ENCODE measurements at regions not wholly inside any gene's neighbourhood (a gene's known extent, or its start where the extent isn't known, plus 50 kb on each side); places are given as distances from the start of the nearest gene placed in this dataset.

DNA sequence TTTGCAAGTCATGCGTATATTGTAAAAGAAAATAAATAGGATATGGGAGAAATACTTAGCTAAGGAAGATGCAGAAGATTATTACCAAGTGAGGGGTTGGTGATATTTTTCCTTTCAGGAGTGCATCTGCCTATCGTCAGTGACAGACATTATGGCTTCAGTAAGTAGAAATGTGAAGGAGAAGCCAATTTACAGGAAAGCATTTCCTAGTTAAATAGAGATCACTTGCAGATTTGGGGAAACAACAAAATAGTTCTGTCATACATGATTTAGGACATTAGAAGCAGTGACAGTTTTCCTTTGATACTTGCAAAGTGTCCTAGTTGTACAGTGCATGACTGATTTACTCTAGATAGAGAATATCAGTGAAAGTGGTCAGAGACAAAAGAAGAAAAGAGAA is 747.8 kb upstream of the KLHL1 start:
- Histone ChIP-seq H3K9ac (ENCODE audit: low read length in 5 of 5) (no peak overlapping the region), H3K36me3 (ENCODE audit: control insufficient read depth in 5 of 5, insufficient read depth in 5 of 5, low read length in 5 of 5) (no peaks in the 10 kb centered on the region), H3K9me3 (ENCODE audit: control insufficient read depth in 5 of 5, low read length in 5 of 5) (peaks cover 0 to 7% (median 4%) of the 10 kb centered on the region in 5 donors), H3K27me3 (ENCODE audit: control insufficient read depth in 5 of 5, insufficient read depth in 4 of 5, low read length in 5 of 5) (no peaks in the 10 kb centered on the region), H3K4me3 (ENCODE audit: low read depth in 1 of 5, low read length in 5 of 5) (no peak overlapping the region), H3K27ac (ENCODE audit: low read depth, low read length) (no peak overlapping the region), H3K4me1 (ENCODE audit: control insufficient read depth in 5 of 5, insufficient read depth in 5 of 5, low read length in 5 of 5) (no peaks in the 10 kb centered on the region)

GRCh38 chr13:70849222-70849621 is 741.0 kb upstream of the KLHL1 start:
- no peaks in the 10 kb centered on the region for H3K36me3 ChIP-seq (ENCODE audit: control insufficient read depth in 5 of 5, insufficient read depth in 5 of 5, low read length in 5 of 5)
- H3K27ac ChIP-seq (ENCODE audit: low read depth, low read length), result no peak overlapping the region
- H3K4me3 ChIP-seq (ENCODE audit: low read depth in 1 of 5, low read length in 5 of 5), result no peak overlapping the region
- no peaks in the 10 kb centered on the region for H3K27me3 ChIP-seq (ENCODE audit: control insufficient read depth in 5 of 5, insufficient read depth in 4 of 5, low read length in 5 of 5)
- peaks cover 0 to 3% (median 0%) of the 10 kb centered on the region in 5 donors for H3K9me3 ChIP-seq (ENCODE audit: control insufficient read depth in 5 of 5, low read length in 5 of 5)
- H3K9ac ChIP-seq (ENCODE audit: low read length in 5 of 5), result no peak overlapping the region
- no peaks in the 10 kb centered on the region for H3K4me1 ChIP-seq (ENCODE audit: control insufficient read depth in 5 of 5, insufficient read depth in 5 of 5, low read length in 5 of 5)

DNA sequence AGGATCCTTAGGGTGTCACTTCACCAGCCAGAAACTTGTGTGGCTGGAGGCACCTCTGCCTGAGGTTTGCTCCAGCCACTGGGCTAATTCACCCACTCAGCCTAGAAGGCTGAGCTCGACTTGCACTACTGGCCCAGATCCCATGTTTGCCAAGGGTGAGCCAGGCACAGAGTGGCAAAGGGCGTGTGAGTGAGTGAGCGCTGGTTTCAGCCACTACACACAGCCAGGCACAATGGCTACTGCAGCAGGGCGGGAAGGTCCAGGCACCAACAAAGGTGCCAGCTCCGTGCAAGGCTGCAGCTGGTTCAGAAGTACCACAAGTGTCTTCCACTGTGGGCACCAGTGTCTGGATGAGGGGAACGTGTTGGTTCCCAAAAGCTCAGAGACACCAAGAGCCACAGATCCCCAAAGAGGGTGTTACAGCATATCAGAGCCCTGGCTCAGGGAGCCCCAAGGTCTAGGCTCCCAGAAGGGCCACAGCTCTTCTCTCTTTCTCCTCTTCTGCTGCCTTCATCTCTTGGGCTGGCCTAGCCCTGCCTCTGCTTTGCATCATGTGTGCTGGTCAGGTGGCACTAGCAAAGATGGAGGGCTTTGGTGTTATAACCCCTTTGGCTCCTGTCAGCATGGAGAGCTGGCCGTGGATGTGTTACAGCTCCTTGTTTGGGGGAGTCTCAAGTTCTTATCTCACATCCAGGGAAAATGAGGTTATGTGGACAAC is 736.3 kb upstream of the KLHL1 start:
- peaks cover 0 to 3% (median 0%) of the 10 kb centered on the region in 5 donors for H3K9me3 ChIP-seq (ENCODE audit: control insufficient read depth in 5 of 5, low read length in 5 of 5)
- no peak overlapping the region for H3K9ac ChIP-seq (ENCODE audit: low read length in 5 of 5)
- H3K27me3 ChIP-seq (ENCODE audit: control insufficient read depth in 5 of 5, insufficient read depth in 4 of 5, low read length in 5 of 5), result peaks cover 0 to 3% (median 0%) of the 10 kb centered on the region in 5 donors
- no peaks in the 10 kb centered on the region for H3K36me3 ChIP-seq (ENCODE audit: control insufficient read depth in 5 of 5, insufficient read depth in 5 of 5, low read length in 5 of 5)
- no peak overlapping the region for H3K4me3 ChIP-seq (ENCODE audit: low read depth in 1 of 5, low read length in 5 of 5)
- H3K27ac ChIP-seq (ENCODE audit: low read depth, low read length), result no peak overlapping the region
- H3K4me1 ChIP-seq (ENCODE audit: control insufficient read depth in 5 of 5, insufficient read depth in 5 of 5, low read length in 5 of 5), result no peaks in the 10 kb centered on the region

GRCh38 chr13:70842062-70842644 is 733.9 kb upstream of the KLHL1 start:
- H3K27ac ChIP-seq (ENCODE audit: low read depth, low read length), result no peak overlapping the region
- no peak overlapping the region for H3K4me3 ChIP-seq (ENCODE audit: low read depth in 1 of 5, low read length in 5 of 5)
- H3K9ac ChIP-seq (ENCODE audit: low read length in 5 of 5), result no peak overlapping the region
- H3K4me1 ChIP-seq (ENCODE audit: control insufficient read depth in 5 of 5, insufficient read depth in 5 of 5, low read length in 5 of 5), result no peaks in the 10 kb centered on the region
- H3K9me3 ChIP-seq (ENCODE audit: control insufficient read depth in 5 of 5, low read length in 5 of 5), result peaks cover 0 to 3% (median 0%) of the 10 kb centered on the region in 5 donors
- peaks cover 0 to 3% (median 0%) of the 10 kb centered on the region in 5 donors for H3K27me3 ChIP-seq (ENCODE audit: control insufficient read depth in 5 of 5, insufficient read depth in 4 of 5, low read length in 5 of 5)
- H3K36me3 ChIP-seq (ENCODE audit: control insufficient read depth in 5 of 5, insufficient read depth in 5 of 5, low read length in 5 of 5), result no peaks in the 10 kb centered on the region

- Histone ChIP-seq H3K36me3 (ENCODE audit: control insufficient read depth in 5 of 5, insufficient read depth in 5 of 5, low read length in 5 of 5) (no peaks in the 10 kb centered on the region), H3K27ac (ENCODE audit: low read depth, low read length) (no peak overlapping the region), H3K4me1 (ENCODE audit: control insufficient read depth in 5 of 5, insufficient read depth in 5 of 5, low read length in 5 of 5) (no peaks in the 10 kb centered on the region), H3K9me3 (ENCODE audit: control insufficient read depth in 5 of 5, low read length in 5 of 5) (peaks cover 0 to 3% (median 0%) of the 10 kb centered on the region in 5 donors), H3K9ac (ENCODE audit: low read length in 5 of 5) (no peak overlapping the region), H3K27me3 (ENCODE audit: control insufficient read depth in 5 of 5, insufficient read depth in 4 of 5, low read length in 5 of 5) (peaks cover 0 to 3% (median 0%) of the 10 kb centered on the region in 5 donors), H3K4me3 (ENCODE audit: low read depth in 1 of 5, low read length in 5 of 5) (no peak overlapping the region)
Measured at GRCh38 chr13:70841240-70842061, 733.2 kb upstream of the KLHL1 start.

DNA sequence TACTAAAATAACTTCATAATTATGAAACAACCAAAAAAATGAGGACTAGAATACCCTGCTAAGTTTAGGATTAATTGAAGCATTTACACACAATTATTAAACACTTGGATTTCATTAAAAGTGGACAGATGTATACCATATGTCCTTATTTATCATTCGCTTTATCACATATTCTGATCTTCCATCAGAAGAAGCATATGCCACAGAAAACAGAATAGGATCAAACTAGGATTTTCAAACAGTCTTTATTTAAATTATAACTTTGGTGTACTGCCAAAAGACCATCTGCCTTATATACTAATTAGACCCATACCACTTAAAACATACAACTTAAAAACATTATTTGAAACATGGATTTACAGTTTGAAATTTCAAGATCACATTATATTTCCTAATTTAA is 727.1 kb upstream of the KLHL1 start:
- Histone ChIP-seq H3K4me3 (ENCODE audit: low read depth in 1 of 5, low read length in 5 of 5) (no peak overlapping the region), H3K9ac (ENCODE audit: low read length in 5 of 5) (no peak overlapping the region), H3K4me1 (ENCODE audit: control insufficient read depth in 5 of 5, insufficient read depth in 5 of 5, low read length in 5 of 5) (no peaks in the 10 kb centered on the region), H3K9me3 (ENCODE audit: control insufficient read depth in 5 of 5, low read length in 5 of 5) (no peaks in the 10 kb centered on the region), H3K27ac (ENCODE audit: low read depth, low read length) (no peak overlapping the region), H3K36me3 (ENCODE audit: control insufficient read depth in 5 of 5, insufficient read depth in 5 of 5, low read length in 5 of 5) (no peaks in the 10 kb centered on the region), H3K27me3 (ENCODE audit: control insufficient read depth in 5 of 5, insufficient read depth in 4 of 5, low read length in 5 of 5) (no peaks in the 10 kb centered on the region)

DNA sequence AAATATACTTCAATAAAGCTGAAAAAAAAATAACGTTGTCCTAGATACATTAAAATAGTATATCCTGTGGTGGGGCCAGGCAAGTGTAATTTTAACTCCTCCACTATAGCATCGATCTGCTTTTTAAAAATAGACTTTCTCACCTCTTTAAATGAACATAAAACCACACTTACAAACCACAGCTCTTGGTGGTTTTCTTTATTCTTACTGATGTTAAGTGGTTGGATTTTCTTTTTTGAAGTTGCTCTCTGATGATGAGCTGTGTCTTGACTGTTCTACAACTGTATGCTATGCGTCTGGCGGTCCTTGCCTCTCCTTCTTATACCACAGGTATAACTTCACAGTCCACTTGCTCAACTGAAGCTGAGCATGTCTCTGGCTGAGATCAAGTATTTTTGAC is 721.5 kb upstream of the KLHL1 start:
- Histone ChIP-seq H3K4me3 (ENCODE audit: low read depth in 1 of 5, low read length in 5 of 5) (no peak overlapping the region), H3K27ac (ENCODE audit: low read depth, low read length) (no peak overlapping the region), H3K9ac (ENCODE audit: low read length in 5 of 5) (no peak overlapping the region), H3K4me1 (ENCODE audit: control insufficient read depth in 5 of 5, insufficient read depth in 5 of 5, low read length in 5 of 5) (no peaks in the 10 kb centered on the region), H3K9me3 (ENCODE audit: control insufficient read depth in 5 of 5, low read length in 5 of 5) (no peaks in the 10 kb centered on the region), H3K36me3 (ENCODE audit: control insufficient read depth in 5 of 5, insufficient read depth in 5 of 5, low read length in 5 of 5) (no peaks in the 10 kb centered on the region), H3K27me3 (ENCODE audit: control insufficient read depth in 5 of 5, insufficient read depth in 4 of 5, low read length in 5 of 5) (no peaks in the 10 kb centered on the region)

DNA sequence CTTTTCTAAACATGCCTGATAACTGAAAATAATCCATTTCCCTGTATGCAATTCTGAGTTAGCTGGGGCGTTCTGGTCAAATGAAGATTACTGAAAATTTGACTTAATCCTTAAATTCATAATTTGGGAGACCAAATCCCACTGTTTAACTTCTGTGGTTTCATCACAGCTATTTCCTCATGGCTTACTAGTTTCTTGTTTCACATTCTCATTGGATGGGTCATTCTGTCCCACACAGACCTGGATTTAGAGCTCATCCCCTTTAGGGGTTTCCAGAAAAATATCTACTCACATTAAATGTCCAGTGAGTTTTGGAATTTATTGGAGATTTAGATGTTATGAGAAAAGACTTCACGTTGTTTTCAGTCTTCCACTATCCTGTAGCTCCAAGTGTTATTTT is 709.3 kb upstream of the KLHL1 start:
- Histone ChIP-seq H3K4me3 (ENCODE audit: low read depth in 1 of 5, low read length in 5 of 5) (no peak overlapping the region), H3K9me3 (ENCODE audit: control insufficient read depth in 5 of 5, low read length in 5 of 5) (no peaks in the 10 kb centered on the region), H3K27me3 (ENCODE audit: control insufficient read depth in 5 of 5, insufficient read depth in 4 of 5, low read length in 5 of 5) (no peaks in the 10 kb centered on the region), H3K27ac (ENCODE audit: low read depth, low read length) (no peak overlapping the region), H3K4me1 (ENCODE audit: control insufficient read depth in 5 of 5, insufficient read depth in 5 of 5, low read length in 5 of 5) (no peaks in the 10 kb centered on the region), H3K9ac (ENCODE audit: low read length in 5 of 5) (no peak overlapping the region), H3K36me3 (ENCODE audit: control insufficient read depth in 5 of 5, insufficient read depth in 5 of 5, low read length in 5 of 5) (no peaks in the 10 kb centered on the region)

- H3K27me3 ChIP-seq (ENCODE audit: control insufficient read depth in 5 of 5, insufficient read depth in 4 of 5, low read length in 5 of 5), result no peaks in the 10 kb centered on the region
- no peak overlapping the region for H3K27ac ChIP-seq (ENCODE audit: low read depth, low read length)
Measured at GRCh38 chr13:70816853-70817252, 708.6 kb upstream of the KLHL1 start.

DNA sequence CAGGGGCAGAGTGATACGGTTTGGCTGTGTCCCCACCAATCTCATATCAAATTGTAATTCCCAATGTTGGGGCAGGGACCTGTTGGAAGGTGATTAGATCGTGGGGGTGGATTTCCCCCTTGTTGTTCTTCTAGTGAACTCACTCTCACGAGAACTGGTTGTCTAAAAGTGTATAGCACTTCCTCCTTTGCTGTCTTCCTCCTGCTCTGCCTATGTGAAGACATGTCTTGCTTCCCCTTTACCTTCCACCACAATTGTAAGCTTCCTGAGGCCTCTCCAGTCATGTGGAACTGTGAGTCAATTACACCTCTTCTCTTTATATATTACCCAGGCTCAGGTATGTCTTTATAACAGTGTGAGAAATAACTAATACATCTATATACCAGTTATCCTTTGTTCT is 706.4 kb upstream of the KLHL1 start:
- Histone ChIP-seq H3K4me3 (ENCODE audit: low read depth in 1 of 5, low read length in 5 of 5) (no peak overlapping the region), H3K9ac (ENCODE audit: low read length in 5 of 5) (no peak overlapping the region), H3K36me3 (ENCODE audit: control insufficient read depth in 5 of 5, insufficient read depth in 5 of 5, low read length in 5 of 5) (no peaks in the 10 kb centered on the region)

More at GRCh38 chr13:70816853-70817252, 708.6 kb upstream of the KLHL1 start:
- Histone ChIP-seq H3K4me1 (ENCODE audit: control insufficient read depth in 5 of 5, insufficient read depth in 5 of 5, low read length in 5 of 5) (no peaks in the 10 kb centered on the region), H3K4me3 (ENCODE audit: low read depth in 1 of 5, low read length in 5 of 5) (no peak overlapping the region), H3K9ac (ENCODE audit: low read length in 5 of 5) (no peak overlapping the region), H3K9me3 (ENCODE audit: control insufficient read depth in 5 of 5, low read length in 5 of 5) (no peaks in the 10 kb centered on the region), H3K36me3 (ENCODE audit: control insufficient read depth in 5 of 5, insufficient read depth in 5 of 5, low read length in 5 of 5) (no peaks in the 10 kb centered on the region)

More for the DNA sequence above, 706.4 kb upstream of the KLHL1 start:
- H3K27ac ChIP-seq (ENCODE audit: low read depth, low read length), result no peak overlapping the region
- no peaks in the 10 kb centered on the region for H3K27me3 ChIP-seq (ENCODE audit: control insufficient read depth in 5 of 5, insufficient read depth in 4 of 5, low read length in 5 of 5)
- peaks cover 0 to 5% (median 0%) of the 10 kb centered on the region in 5 donors for H3K9me3 ChIP-seq (ENCODE audit: control insufficient read depth in 5 of 5, low read length in 5 of 5)
- no peaks in the 10 kb centered on the region for H3K4me1 ChIP-seq (ENCODE audit: control insufficient read depth in 5 of 5, insufficient read depth in 5 of 5, low read length in 5 of 5)

All from subcutaneous abdominal adipose tissue (tissue), 5 donors.